ENCODE measurements at regions not wholly inside any gene's neighbourhood (a gene's known extent, or its start where the extent isn't known, plus 50 kb on each side); places are given as distances from the start of the nearest gene placed in this dataset.

GRCh38 chr1:229191066-229191674 lies 79.7 kb upstream of the RAB4A start:
- H3K4me3 ChIP-seq (ENCODE audit: low read depth, low read length): no peak overlapping the region
- DNase-seq (ENCODE audit: low read depth): no peak
- TF ChIP-seq CTCF (IDR thresholded peaks at IDR 0.05; ENCODE audit: control insufficient read depth, extremely low read depth, insufficient read depth): no peak

GRCh38 chr1:229192031-229192430 lies 78.9 kb upstream of the RAB4A start:
- TF ChIP-seq CTCF (IDR thresholded peaks at IDR 0.05; ENCODE audit: control insufficient read depth, extremely low read depth, insufficient read depth): no peak
- no peak for DNase-seq (ENCODE audit: low read depth)
- no peak overlapping the region for H3K4me3 ChIP-seq (ENCODE audit: low read depth, low read length)

- H3K4me3 ChIP-seq (ENCODE audit: low read depth, low read length): no peak overlapping the region
- DNase-seq (ENCODE audit: low read depth): no peak
- no peak for TF ChIP-seq CTCF (IDR thresholded peaks at IDR 0.05; ENCODE audit: control insufficient read depth, extremely low read depth, insufficient read depth)
These were observed 78.1 kb upstream of the RAB4A start for GRCh38 chr1:229192853-229193252.

- H3K4me3 ChIP-seq (ENCODE audit: low read depth, low read length): no peak overlapping the region
- DNase-seq (ENCODE audit: low read depth): no peak
- TF ChIP-seq CTCF (IDR thresholded peaks at IDR 0.05; ENCODE audit: control insufficient read depth, extremely low read depth, insufficient read depth): no peak
These were observed 76.8 kb upstream of the RAB4A start for GRCh38 chr1:229194096-229194495.

GRCh38 chr1:229195246-229195645 lies 75.7 kb upstream of the RAB4A start:
- no peak overlapping the region for H3K4me3 ChIP-seq (ENCODE audit: low read depth, low read length)
- TF ChIP-seq CTCF (IDR thresholded peaks at IDR 0.05; ENCODE audit: control insufficient read depth, extremely low read depth, insufficient read depth): no peak
- DNase-seq (ENCODE audit: low read depth): no peak

GRCh38 chr1:229196404-229197264 lies 74.3 kb upstream of the RAB4A start:
- DNase-seq (ENCODE audit: low read depth): no peak
- no peak overlapping the region for H3K4me3 ChIP-seq (ENCODE audit: low read depth, low read length)
- no peak for TF ChIP-seq CTCF (IDR thresholded peaks at IDR 0.05; ENCODE audit: control insufficient read depth, extremely low read depth, insufficient read depth)
